Stomach (tissue), 8 donors: ENCODE measurements at regions not wholly inside any gene's neighbourhood (a gene's known extent, or its start where the extent isn't known, plus 50 kb on each side); places are given as distances from the start of the nearest gene placed in this dataset.

Source experiments
- DNase-seq, 2 donors: peaks; one replicate each; pipeline versions ENCODE4 v3.0.0 to v3.0.0-alpha.2; 2013 to 2019
- H3K27ac ChIP-seq, 5 donors: fragments of 200-600 bp in 4 of 5; sonication (generic) in 4 of 5; one replicate each; pipeline ENCODE4 v1.5.1; 2013 to 2019; ENCODE audit warnings: mild to moderate bottlenecking in 1 of 5, moderate library complexity in 1 of 5
- H3K27me3 ChIP-seq, 3 donors: fragments of 200-600 bp; sonication (generic); one replicate each; pipeline ENCODE4 v1.5.1; 2017 to 2019; ENCODE audit warnings: mixed run types in 1 of 3
- H3K36me3 ChIP-seq, 4 donors: fragments of 200-600 bp; sonication (generic); 1 replicate in 3 of 4; 2 replicates in 1 of 4; pipeline ENCODE4 v1.5.1; 2016 to 2019
- H3K4me1 ChIP-seq, 4 donors: fragments of 200-600 bp; sonication (generic); one replicate each; pipeline ENCODE4 v1.5.1; 2016 to 2019
- H3K4me3 ChIP-seq, 4 donors: fragments of 200-600 bp; sonication (generic) in 3 of 4; one replicate each; pipeline ENCODE4 v1.5.1; 2016 to 2019; ENCODE audit warnings: mild to moderate bottlenecking in 1 of 4
- H3K9me3 ChIP-seq, 4 donors: fragments of 200-600 bp; sonication (generic); one replicate each; pipeline ENCODE4 v1.5.1; 2016 to 2019
- EP300 ChIP-seq: sonication (generic); formaldehyde crosslinking; IDR thresholded peaks from one replicate; pipeline ENCODE4 v1.6.1; 2017; ENCODE audit warnings: antibody characterized with exemption
- POLR2A ChIP-seq, 4 donors: fragments of 450-650 bp; IDR thresholded peaks; one replicate each; pipeline ENCODE4 v1.6.1; 2016; ENCODE audit warnings: antibody characterized with exemption in 4 of 4, control low read depth in 2 of 4, mild to moderate bottlenecking in 1 of 4, moderate library complexity in 1 of 4
- POLR2AphosphoS5 ChIP-seq, 3 donors: sonication (generic); formaldehyde crosslinking; IDR thresholded peaks; one replicate each; pipeline ENCODE4 v1.6.1; 2016; ENCODE audit warnings: antibody characterized with exemption in 3 of 3
- WGBS, 5 donors: extraction: QIAGEN DNeasy Blood & Tissue Kit in 3 of 5; methylation state at CpG; one replicate each; pipeline versions ENCODE4 v1.1.5 to v1.1.7; 2013 to 2018; 5-methylcytosine and 5-hydroxymethylcytosine counted together
- intact Hi-C: fragments of 100-400 bp; cut with DNase I; formaldehyde crosslinking; loops from one replicate; pipeline ENCODE4 v1.15.1; 2023; ENCODE audit warnings: low total_unique reads
- TF ChIP-seq, protein P1 (sequence below), 7 experiments: fragments of 450-650 bp in 4 of 7; fragments of 200-600 bp in 3 of 7; sonication (generic) in 3 of 7; IDR thresholded peaks; one replicate each; pipeline ENCODE4 v1.5.1; 2016 to 2019; ENCODE audit warnings: antibody characterized with exemption in 7 of 7, control low read depth in 2 of 7, mild to moderate bottlenecking in 1 of 7
- donor health status: healthy with polysubstance abuse.
- donor health status: Bipolar disorder and iron deficiency.
- donor health status: healthy.

DNA sequence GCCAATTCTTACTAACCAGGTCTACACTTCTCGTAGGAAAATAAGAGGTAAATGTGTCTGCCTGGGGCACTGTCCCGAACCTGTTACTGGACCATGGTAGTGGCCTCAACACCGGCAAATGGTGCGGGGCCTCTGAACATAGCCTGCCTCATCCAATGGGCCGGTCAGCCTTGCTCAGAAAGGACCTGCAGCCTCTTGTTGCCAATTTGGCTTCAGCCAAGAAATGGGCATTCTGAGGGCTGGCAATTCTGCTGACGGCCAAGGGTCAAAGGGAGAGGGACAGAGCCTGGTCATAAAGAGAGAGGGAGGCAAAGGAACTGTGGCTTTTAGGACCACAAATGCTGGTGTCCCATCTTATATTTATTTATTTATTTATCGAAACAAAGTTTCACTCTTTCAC lies 69.5 kb upstream of the ATP6AP2 start:
- TF ChIP-seq, protein P1, sequence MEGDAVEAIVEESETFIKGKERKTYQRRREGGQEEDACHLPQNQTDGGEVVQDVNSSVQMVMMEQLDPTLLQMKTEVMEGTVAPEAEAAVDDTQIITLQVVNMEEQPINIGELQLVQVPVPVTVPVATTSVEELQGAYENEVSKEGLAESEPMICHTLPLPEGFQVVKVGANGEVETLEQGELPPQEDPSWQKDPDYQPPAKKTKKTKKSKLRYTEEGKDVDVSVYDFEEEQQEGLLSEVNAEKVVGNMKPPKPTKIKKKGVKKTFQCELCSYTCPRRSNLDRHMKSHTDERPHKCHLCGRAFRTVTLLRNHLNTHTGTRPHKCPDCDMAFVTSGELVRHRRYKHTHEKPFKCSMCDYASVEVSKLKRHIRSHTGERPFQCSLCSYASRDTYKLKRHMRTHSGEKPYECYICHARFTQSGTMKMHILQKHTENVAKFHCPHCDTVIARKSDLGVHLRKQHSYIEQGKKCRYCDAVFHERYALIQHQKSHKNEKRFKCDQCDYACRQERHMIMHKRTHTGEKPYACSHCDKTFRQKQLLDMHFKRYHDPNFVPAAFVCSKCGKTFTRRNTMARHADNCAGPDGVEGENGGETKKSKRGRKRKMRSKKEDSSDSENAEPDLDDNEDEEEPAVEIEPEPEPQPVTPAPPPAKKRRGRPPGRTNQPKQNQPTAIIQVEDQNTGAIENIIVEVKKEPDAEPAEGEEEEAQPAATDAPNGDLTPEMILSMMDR (IDR thresholded peaks at IDR 0.05), result no peak
- TF ChIP-seq POLR2A (IDR thresholded peaks at IDR 0.05) (no peak), POLR2AphosphoS5 (IDR thresholded peaks at IDR 0.05) (no peak), EP300 (no peak)
- peaks cover 0 to 9% (median 0%) of the 10 kb centered on the region in 3 donors for H3K27me3 ChIP-seq
- peaks cover 0 to 6% (median 0%) of the 10 kb centered on the region in 4 donors for H3K9me3 ChIP-seq
- H3K4me3 ChIP-seq, result no peak overlapping the region
- no peak for DNase-seq
- no peak overlapping the region for H3K27ac ChIP-seq
- H3K4me1 ChIP-seq, result no peaks in the 10 kb centered on the region
- H3K36me3 ChIP-seq, result no peaks in the 10 kb centered on the region
- intact Hi-C loops, result no loop called here
- WGBS, 5 donors, result 90 to 97% (median 91%) methylated on average over 2 to 7 of the region's 7 CpGs

DNA sequence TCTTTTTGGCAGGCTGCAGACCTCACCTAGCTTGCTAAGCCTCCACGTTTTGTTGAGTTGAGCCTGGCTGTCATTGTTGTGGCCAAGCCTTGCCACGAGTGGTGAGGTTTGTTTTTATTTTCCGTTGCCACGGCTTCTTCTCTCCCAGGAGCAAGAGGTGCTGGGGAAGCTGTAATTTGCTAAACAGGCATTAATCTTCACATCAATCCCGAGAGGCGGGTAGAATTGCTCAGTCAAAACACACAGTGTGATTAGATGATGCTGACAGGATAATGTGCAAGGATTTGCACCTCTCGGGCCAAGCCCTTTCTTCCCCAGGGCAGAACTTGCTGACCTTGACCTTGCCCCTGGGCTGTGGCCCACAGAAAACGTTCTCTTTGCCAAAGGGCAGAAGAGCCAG lies 72.2 kb upstream of the ATP6AP2 start:
- Histone ChIP-seq H3K4me3 (no peak overlapping the region), H3K27me3 (peaks cover 0 to 17% (median 0%) of the 10 kb centered on the region in 3 donors)
- 55 to 68% (median 66%) methylated on average over 6 to 8 of the region's 8 CpGs for WGBS, 5 donors

DNA sequence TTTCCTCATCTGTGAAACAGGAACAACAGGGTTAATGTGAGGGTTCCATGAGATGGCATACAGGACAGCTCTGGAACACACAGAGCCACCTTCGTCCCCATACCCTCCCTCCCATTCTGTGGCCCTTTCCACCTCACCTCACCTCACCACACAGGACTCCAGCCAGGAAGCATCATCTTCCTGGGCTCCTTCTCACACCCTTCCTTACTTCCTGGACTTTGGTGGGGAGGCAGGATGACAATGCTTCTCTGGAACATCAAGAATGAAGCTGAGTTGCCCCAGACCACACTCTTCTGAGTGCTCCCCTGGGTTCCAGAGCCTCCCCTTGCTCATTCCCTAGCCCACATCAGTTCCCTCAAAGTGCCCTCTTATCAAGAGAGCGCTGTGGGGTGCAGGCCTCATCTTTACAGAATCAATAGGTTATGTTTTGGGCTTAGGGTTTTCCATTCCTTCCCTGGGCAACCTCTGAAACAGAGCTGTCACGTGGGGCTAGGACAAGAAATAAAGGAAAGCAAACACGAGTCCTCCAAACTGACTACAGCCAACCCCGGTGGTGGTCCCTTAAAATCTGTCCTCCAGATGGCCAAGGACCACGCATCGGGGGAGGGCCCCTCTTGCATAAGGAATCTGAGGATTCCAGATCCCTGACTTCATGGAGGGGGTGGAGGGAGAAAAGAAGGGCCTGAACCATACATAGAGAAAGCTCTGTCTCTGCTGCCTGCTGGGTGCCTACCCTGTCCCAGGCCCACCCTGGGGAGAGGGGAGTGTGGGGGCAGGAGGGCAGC lies 74.4 kb upstream of the ATP6AP2 start:
- Histone ChIP-seq H3K4me3 (no peak overlapping the region), H3K36me3 (no peaks in the 10 kb centered on the region), H3K27me3 (peaks cover 0 to 12% (median 0%) of the 10 kb centered on the region in 3 donors), H3K4me1 (no peaks in the 10 kb centered on the region), H3K9me3 (peaks cover 0 to 6% (median 0%) of the 10 kb centered on the region in 4 donors), H3K27ac (no peak overlapping the region)
- no peak for DNase-seq
- 62 to 82% (median 70%) methylated on average over 7 of the region's 7 CpGs for WGBS, 5 donors
- TF ChIP-seq POLR2A (IDR thresholded peaks at IDR 0.05) (no peak), EP300 (no peak), POLR2AphosphoS5 (IDR thresholded peaks at IDR 0.05) (no peak)
- TF ChIP-seq, protein P1 (IDR thresholded peaks at IDR 0.05), result no peak
- intact Hi-C loops, result no loop called here

More for the DNA sequence above, 72.2 kb upstream of the ATP6AP2 start:
- Histone ChIP-seq H3K4me1 (no peaks in the 10 kb centered on the region), H3K9me3 (peaks cover 0 to 6% (median 0%) of the 10 kb centered on the region in 4 donors), H3K36me3 (no peaks in the 10 kb centered on the region), H3K27ac (no peak overlapping the region)
- DNase-seq, result no peak
- TF ChIP-seq, protein P1 (IDR thresholded peaks at IDR 0.05), result no peak
- no peak for TF ChIP-seq EP300
- TF ChIP-seq POLR2A (IDR thresholded peaks at IDR 0.05), result no peak
- TF ChIP-seq POLR2AphosphoS5 (IDR thresholded peaks at IDR 0.05), result no peak
- intact Hi-C loops, result no loop called here

DNA sequence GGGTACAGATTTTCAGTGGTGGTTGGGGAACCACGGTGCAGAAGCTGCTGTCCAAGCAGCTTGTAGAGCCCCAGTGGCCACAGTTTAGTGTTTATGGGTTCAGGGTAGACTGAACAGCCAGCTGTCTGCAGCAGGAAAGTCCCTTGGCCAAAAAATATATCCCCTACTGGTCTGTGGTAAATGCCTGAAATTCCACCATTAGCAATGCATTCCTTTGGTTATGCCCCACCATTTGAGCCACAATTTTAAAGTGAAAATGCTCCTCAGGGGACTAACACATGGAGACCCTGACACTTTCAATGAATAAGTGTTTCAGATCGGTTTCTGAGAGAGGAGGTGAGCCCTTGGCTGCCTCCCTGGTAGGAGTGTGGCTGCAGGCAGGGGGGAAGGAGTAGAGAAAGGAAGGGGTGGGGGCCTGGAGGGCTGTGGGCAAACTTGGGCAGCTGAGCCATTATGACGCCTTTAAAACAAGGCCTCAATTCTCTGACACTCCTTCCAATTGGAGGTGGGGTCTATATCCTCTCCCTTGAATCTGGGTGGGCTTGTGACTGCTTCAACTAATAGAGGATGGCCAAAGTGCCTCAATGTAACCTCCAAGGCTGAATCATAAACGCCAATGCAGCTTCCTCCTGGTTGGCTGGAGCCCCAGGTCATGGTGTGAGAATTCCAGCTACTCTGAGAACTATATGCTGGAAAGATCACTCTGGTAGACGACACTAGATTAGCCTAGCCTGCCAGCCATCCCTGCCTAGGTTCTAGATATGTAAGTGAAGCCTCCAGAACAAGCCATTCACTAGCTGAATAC lies 75.8 kb upstream of the ATP6AP2 start:
- Histone ChIP-seq H3K27ac (no peak overlapping the region), H3K36me3 (no peaks in the 10 kb centered on the region), H3K4me1 (no peaks in the 10 kb centered on the region), H3K27me3 (peaks cover 0 to 8% (median 0%) of the 10 kb centered on the region in 3 donors), H3K4me3 (no peak overlapping the region), H3K9me3 (no peaks in the 10 kb centered on the region)
- WGBS, 5 donors, result 48 to 70% (median 62%) methylated on average over 2 to 5 of the region's 5 CpGs
- TF ChIP-seq, protein P1 (IDR thresholded peaks at IDR 0.05), result no peak
- no peak for TF ChIP-seq EP300
- no peak for TF ChIP-seq POLR2A (IDR thresholded peaks at IDR 0.05)
- intact Hi-C loops, result no loop called here
- no peak for DNase-seq
